GM18511 (cell line): ENCODE measurements at regions not wholly inside any gene's neighbourhood (a gene's known extent, or its start where the extent isn't known, plus 50 kb on each side); places are given as distances from the start of the nearest gene placed in this dataset.
"Not testable (repeated sequence)": the region's sequence is repeated elsewhere in the genome, so short reads cannot be mapped to it uniquely, and the experiment has no call there.

Experiments
- ATAC-seq: cut with Tn5 transposase; IDR thresholded peaks from one replicate; pipeline ENCODE4 v1.9.1; 2021; ENCODE audit warnings: mild to moderate bottlenecking, moderate library complexity; ENCODE audit not compliant: unreplicated experiment

DNA sequence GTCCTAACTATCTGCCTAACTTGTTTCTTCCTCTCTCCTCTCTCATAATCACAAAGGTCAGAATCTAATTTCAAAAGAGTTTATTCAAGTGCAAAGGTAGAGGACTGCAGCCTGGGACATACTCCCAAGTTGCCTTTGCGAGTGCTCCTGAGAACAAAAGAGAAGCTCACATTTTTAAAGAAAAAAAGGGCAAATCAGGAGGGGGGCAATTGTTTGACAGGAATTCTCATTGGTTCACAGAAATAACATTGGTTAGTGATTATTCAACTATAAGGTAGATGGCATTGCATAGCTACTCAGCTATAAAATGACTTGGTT is 108.1 kb upstream of the RAI14 start:
- ATAC-seq, result no peak

DNA sequence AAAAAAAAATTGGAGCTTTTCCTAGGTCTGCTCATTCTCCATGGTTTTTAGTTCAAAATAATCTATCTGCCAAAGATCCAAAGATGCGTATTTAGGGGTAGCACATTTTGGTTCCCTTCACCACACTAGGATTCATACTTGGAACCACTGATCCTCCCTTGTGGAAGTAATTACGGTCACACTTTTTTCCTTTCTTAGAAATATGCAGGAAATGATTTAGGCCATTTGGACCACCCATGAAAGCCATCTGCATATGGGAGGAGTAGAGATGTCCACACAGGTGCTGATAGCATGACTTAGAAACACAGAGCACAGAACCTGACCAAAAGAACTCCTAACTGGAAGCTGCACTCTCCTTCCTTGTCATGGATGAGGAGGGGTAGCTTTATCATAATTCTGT is 105.9 kb upstream of the RAI14 start:
- no peak for ATAC-seq

DNA sequence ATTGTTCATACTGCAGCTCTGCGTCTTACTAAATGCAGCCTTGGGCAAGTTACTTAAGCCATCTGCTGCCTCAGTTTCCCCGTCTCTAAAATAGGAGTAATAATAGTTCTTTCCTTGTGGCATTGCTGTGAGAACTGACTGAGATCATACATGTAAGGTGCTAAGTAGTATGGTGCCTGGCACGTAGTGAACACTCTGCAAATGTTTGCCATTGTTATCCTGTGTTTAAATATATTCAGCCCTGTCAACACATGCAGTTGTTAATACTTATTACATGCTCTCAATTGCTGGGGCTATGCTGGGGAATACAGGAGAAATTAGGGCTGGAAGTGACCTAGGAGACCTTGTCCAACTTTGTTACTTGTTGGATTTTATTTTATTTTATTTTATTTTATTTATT is 105.2 kb upstream of the RAI14 start:
- no peak for ATAC-seq

DNA sequence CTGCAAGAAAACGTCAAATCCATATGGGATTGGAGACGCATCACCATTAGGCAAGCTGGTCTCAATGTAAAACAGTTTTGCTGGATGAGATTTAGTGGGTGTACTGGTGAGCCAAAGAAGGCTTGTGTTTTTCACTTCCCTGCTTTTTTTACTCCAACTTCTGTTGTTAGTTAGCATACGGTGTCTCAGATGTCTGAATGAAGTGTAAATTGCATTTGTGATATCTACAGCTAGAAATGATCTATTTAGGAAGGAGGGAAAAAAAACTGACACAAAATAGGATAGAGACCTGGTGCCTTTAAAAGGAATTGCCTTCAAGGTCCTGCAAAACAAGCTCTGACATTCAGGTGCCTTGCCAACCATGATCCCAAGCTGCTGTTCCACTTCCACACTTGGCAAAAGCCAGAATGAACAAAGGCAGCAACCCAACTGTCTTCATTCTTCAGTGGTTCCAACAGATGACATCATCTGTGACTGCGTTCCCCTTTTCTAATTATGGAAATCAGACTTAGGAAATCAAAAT is 104.2 kb upstream of the RAI14 start:
- no peak for ATAC-seq

DNA sequence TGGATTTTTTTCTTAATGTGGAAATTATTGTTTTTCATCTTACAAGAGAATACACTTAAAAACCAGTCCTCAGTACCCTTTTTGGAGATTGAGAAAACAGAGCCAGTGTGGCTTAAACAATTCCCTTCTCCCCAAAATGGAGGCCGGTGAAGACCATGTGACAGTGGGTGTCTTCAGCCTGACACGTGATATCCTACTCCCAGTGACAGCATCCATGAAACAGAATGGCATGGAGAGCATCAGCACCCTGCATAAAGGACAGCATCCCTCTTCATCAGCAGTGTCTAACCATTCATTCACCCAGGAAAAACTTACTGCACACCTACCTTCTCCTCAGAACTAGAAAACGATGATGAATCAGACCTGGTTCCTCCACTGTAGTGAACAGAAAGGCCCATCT is 103.4 kb upstream of the RAI14 start:
- ATAC-seq, result no peak

DNA sequence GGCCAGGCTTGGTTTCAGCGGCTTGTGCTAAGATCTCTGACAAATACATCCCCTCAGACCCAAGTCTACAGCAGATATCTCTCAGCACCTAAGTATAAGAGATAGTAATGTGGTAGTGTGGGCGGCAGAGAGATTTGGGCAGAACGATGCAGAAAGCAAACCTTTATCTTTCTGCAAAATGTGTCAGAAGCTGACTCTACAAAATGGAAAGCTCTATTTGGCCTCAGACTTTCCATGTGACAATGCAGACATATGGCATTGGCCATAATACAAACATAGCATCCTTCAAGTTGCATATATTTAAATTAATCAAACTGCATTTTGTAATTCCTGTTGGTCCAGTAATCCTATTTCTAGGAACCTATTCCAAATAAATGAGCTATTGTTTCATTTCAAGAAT is 102.5 kb upstream of the RAI14 start:
- ATAC-seq, result no peak

DNA sequence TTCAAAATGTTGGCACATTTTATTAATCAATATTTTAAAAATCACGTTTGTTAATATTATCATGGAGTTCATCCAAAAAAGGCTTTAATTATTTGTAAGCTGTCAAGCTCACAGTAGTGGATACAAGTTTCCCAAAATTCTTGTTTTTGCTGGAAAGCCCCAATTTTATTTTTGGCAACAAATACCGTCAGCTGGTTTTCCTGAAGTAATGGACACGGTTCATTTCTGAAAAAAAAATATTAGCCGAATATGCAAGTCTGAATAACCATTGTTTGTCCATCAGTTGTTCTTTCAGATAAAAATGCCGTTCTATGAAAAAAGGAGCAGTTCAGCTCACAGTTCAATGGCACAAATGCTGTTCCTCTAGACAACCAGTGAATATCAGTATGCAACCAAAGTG is 101.5 kb upstream of the RAI14 start:
- ATAC-seq, result no peak

DNA sequence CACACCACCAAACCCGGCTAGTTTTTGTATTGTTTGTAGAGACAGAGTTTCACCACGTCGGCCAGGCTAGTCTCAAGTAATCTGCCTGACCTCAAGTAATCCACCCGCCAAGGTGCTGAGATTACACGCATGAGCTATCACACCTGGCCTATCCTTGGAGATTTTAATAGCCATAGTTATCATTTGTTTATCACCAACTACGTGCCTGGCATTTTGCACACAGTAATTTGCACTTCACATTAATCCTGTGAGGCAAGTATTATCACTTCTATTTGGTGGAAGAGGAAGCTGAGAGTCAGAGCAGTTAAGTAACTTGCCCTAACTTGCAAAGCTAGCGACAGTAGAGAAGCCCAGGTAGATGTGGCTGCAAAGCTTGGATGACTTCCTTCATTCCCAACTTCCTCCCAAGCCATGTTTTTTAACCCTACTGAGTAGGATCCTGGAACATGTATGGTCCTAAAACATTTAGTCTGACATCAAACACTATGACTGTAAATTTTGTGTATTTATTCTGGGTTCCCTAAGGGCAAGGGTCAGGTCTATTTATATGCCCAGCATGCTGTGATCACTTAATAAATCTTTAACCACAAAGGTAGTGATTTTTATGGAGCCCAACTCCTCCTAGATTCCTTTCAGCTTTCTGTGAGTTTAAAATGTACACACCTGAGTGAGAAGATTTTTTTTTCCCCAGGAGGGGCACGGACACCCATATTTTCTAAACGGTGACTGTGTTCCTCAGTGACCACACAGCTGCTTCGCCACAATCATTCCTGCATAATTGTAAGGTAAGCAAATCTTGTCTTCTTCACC is 100.2 kb upstream of the RAI14 start:
- ATAC-seq, result no peak

DNA sequence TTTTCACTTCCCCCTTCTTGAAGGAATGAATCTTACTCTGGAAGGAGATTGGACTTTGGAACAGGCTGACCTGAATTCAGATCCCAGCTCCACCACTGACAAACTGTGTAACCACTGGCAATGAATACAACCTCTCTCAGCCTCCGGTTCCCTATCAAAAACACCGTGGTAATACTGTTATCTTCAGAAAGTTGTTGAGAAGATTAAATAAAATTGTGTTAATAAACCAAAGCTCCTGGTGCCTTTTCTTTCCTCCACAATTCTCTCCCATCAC is 99.7 kb upstream of the RAI14 start:
- ATAC-seq, result no peak

DNA sequence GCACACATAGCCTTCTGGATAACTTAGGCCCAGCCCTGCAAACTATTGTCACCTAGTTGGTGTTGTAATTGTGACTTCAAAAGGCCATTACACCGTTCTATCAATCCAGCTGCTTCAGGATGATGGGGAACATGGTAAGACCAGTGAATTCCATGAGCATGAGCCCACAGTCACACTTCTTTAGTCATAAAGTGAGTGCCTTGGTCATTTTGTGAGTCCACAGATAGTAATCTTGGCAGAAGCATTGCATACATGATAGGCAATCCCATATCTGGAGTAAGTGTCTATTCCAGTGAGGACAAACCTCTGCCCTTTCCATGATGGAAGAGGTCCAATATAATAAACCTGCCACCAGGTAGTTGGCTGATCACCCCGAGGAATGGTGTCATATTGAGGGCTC is 94.5 kb upstream of the RAI14 start:
- not testable (repeated sequence) for ATAC-seq

DNA sequence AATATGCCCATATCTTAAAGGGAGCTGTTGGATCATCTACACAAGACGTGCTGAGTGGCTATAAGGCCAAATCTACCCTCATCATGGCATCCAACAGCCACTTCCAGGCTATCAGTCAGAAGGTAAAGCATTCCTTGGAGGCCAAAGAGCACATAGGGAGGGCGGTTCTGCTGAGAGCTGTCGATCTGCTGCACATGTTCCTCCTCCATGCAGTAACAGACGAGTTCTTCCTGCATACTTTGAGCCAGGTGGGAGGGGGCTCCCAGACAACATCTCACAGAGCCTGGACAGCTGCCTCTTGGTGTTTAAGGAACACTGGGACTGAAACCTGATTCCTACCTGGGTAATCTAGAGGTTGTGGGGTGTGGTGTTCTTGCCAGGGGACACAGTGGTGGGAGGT is 93.3 kb upstream of the RAI14 start:
- no peak for ATAC-seq

DNA sequence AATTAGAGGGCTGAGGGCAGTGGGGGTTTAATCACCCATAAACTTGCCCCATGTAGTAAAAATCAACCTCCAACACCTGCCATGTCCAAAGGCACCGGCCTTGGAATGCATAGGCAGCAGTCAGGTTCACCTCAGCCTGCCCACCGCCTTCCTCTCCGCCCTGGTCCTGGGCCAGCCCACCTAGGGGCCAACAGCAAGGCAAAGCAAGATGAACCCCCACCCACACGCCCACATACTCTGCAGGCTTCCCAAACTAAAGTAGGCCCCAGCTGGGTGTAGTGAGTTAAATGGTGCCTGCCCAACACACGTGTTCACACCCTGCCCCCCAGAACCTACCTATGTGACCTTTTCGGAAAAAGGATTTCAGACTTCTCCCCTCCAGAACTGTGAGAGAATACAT is 92.9 kb upstream of the RAI14 start:
- no peak for ATAC-seq

DNA sequence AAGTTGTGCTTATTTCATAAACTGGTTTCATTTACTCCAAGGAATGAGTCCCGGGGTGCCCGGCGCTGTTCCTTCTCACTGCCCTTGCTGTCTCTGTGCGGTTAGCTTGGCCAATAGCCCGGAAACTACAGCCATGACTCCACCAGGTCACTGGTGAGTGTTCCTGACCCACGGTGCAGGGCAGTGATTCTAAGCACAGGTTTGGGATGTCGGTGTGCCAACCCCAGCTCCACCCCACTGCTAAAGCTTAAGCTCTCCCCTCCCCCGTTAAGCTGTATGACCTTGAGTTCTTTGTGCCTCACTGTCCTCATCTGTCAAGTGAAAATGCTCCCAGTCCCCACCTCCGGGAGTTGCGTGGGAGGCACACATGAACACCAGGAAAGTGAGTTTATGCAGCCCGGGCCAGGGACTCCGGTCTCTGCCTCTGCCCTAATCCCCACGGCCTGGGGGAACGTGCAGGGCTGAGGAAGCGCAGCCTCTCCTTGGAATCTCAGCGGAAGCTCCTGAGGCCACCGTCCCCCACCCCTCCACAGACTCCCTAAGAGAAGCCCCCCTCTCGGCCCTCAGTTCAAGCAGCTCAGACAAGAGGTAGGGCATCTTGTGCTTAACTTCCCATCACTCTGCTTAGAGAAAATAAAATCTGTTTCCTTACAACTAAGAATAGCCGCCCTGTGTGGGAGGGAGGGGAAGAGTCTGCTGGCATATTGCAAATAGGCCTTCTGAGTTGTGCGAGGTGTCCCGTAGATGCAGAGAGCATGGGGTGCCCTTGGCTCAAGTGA is 92.0 kb upstream of the RAI14 start:
- ATAC-seq, result no peak

DNA sequence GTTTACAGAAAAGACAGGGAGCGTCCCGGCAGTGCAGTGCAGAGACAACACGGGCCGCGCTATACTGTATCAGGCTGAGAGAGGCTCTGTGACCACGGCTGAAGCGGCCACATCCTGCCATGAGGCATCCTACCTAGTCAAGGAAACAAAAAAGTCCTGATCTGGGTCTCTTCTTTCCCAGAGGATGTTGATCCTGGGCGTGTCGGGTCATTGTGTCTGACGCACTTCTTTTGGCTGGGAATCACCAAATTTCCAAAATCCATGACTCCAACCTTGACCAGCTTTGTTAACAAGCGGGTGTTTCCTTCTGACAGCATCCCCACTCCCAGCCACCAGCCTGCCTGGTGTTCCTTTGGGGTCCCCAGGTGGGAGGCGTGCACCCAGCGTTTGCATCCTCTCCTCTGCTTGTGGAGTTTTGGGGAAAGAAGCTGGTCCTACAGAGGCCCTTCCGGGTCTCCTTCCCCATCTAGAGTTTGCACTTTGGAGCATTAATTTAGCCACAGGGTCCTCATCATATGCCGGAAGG is 91.4 kb upstream of the RAI14 start:
- ATAC-seq, result no peak

DNA sequence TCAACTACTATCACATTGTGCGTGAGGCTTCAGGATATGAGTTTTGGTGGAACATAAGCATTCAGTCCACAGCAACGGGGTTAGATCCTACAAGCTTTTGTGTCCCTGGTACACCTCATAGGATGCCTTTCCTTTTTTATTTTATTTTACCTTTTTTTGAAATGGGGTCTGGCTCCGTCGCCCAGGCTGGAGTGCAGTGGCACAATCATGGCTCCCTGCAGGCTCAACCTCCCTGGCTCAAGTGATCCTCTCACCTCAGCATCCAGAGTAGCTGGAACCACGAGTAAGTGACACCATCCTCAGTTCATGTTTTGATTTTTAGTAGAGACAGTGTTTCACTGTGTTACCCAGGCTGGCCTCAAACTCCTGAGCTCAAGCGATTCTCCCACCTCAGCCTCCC is 86.0 kb upstream of the RAI14 start:
- ATAC-seq, result no peak

DNA sequence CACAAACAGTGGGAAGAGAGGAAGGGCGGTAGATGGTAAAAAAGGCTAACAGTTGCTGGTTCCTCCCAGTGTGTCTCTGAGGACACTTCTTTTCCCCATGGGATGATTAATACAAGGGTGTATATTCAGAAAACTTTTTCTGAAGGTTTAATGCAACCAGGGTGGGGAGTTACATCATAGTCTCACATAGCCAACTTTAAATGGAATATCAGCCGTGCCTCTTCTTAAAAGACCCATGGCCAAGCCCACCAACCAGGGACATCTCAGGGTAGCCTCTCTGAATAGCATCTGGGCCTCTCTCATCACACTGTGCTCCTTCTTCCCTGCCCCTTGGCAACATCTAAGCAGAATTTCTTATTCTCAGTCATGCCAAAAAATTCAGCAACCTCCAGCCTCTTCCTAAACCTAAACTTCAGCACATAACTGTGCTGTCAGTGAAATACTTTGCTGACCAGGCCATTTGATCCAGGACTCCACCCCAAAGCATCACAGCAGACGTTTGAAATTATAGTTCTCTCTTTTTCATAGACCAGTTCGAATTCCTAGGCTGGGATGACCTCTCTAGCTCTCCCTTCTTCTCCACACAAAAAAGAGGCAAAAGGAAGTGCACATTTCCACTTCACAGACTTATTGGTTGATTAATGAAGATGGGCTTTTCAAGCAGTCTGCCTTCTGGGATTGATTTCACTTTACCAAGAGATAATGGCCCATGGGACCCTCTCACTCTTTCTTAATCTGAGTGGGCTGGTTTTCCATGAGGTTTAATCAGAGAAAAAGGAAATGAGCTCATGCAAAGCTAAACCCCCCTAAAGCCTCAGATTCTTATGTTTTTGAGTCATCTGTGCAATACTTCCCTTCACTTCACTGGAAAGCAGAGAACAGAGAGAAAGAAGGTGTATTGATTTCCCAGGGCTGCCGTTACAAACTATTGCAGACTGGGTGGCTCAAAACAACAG is 85.1 kb upstream of the RAI14 start:
- ATAC-seq, result no peak

DNA sequence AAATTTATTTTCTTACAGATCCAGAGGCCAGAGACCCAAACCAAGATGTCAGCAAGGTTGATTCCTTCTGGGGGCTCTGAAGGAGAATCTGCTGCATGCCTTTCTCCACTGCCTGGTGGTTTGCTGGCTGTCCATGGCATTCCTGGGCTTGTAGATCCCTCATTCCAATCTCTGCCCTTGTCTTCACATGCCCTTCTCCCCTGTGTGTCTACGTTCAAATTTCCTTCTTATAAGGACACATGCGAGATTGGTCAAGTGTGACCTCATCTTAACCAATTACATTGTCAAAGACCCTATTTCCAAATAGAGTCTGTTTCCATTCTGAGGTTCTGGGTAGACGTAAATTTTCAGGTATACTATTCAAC is 84.5 kb upstream of the RAI14 start:
- ATAC-seq, result no peak

DNA sequence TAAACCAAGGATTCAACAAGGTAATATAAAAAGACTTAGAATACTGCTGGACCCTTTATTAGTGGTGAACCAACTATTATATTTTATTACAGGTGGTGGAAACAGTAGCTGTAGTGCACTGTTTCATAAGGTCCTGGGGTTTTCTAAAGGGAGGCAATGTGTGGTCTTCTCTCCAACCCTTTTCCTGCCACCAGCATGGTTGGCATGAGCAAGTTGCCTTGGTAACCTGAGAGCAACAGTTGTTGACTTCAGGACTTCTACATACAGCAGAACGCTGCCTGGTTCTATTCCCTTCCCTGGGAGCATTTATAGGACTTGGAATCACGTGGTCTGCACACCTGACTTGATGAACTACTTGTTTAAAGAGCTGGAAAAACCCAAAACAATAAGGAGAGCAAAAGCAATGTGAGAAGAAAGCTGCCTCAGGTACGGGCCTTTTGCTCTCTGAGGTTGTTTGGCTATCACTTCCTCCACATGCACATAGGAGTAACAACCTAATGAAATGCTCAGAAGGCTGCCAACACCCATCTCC is 81.1 kb upstream of the RAI14 start:
- no peak for ATAC-seq

DNA sequence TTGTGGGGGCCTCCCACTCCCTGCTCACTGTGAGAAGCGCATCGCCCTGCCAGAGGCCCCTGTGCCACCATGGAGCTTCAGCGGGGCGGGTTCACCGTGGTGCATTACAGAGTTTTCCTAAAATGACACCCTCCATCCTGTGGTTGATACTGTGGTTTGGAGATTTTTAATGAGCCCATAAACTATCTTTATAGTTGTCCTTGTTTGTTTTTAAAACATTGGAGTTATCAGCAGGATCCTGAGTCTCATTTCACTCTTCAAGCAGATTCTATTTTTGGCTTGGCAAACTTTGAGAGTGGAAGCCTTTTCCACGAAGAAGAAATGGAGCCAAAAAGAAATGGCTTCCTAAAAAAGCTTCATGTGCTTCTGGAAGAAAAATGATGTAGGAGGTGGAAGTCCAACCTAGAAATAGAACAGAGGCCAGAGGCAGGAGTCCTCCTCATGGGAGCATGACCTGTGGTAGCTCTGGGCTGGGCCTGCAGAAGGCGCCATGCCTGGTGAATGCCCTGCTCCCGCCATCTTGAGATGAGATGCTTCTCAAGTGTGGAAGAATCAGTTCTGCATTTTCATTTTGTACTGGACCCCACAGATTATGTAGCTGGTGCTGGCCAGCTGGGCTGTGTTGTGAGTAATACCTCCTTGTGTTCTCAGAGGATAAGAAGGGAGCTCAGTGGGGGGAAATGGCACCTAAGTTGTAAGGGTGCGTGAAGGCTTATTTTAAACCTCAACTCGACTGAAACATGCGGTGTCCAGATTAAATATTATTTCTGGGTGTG is 79.0 kb upstream of the RAI14 start:
- no peak for ATAC-seq

DNA sequence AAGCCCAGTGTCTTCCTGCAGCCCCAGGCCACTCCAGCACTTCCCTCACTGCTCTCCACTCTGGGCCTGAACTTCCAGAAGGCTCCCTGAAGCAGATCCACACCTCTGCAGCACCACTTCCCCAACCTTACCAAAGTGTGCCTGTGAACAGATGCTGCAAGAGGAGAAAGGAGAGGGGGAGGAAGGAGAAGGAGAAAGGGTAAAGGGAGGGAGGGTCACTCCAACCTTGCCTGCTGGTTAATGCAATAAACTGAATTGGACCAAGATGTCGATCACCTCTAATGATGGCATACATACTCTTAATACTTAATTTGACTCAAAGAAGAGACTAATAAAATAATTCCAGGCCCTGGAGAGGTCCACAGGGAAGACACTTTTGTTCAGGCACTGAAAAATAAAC is 77.2 kb upstream of the RAI14 start:
- no peak for ATAC-seq
